Activated CD4-positive, alpha-beta T cell treated with anti-CD3 and anti-CD28 coated beads, Interleukin-10, Interleukin-2, amounts not matched to agents 100 ng/mL and 50 ng/mL, durations not matched to agents 16 hours and 8 hours (primary cell): ENCODE measurements at regions not wholly inside any gene's neighbourhood (a gene's known extent, or its start where the extent isn't known, plus 50 kb on each side); places are given as distances from the start of the nearest gene placed in this dataset.

Source experiments
- DNase-seq: peaks from one replicate; pipeline ENCODE4 v3.0.0-alpha.2; 2020

DNA sequence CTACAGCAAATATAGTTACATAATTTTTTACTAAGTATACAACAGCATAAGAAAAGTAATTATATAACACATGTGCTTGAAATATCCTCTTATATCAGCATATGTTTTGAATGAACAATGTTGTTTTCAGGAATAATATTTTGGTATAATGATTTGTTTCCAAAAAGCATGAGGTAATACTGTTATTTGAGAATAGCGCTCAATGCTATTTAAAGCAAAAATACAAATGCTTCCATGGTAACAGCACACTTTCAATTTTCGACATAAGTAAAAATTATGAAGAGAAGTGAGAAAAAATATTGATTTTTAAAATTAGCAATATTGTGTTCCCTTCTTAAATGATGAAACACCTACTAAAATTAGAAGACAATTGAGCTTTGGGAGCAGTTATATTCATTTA, 715.9 kb upstream of the ATXN8OS start:
- no peak for DNase-seq

DNA sequence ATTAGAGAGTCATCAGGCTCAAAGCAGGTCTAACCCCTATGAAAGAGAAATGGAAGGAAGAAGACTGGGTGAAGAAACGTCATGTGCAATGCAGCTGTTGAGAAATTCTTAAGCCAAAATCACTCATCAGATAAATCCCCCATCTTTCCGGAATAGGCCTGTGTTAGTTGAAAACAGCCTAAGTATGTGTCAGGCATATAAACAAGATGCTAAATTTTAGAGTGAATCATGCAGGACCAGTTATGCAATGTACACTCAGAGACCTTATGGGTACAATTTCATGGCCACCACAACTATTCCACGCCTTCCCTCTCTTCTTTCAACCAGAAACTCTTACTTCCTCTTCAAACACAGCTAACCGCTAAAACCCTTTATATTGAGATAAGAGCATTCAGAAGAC, 717.7 kb upstream of the ATXN8OS start:
- no peak for DNase-seq

DNA sequence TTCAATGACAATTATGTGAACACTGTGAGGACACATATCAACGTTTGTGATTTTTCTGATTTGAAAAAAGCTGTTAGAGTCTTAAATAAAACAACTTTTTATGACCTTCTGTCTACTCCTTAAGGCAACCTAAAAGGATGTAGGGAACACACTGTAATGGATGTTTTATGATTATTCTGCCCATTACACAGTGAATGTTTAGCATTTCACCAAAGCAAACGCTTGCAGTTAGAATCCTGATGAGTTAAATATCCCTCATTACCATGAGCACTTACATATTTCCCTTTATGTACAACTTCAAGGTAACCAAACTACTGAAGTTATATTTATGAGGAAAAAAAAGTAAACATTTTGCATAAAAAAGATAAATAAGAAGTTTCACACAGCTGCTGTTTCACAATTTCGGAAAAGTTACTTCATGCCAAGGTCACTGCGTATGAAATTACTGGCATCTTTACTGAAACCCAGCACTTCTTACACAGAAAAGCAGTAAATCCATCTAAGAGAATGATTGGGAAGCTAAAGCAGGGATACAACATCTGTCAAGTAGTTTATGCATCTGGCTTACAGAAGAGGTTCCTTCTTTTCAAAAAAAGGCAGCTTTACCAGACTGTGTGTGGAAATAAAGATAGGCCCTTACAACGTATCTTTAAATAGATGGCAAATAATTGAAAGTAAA, 733.7 kb upstream of the ATXN8OS start:
- no peak for DNase-seq

DNA sequence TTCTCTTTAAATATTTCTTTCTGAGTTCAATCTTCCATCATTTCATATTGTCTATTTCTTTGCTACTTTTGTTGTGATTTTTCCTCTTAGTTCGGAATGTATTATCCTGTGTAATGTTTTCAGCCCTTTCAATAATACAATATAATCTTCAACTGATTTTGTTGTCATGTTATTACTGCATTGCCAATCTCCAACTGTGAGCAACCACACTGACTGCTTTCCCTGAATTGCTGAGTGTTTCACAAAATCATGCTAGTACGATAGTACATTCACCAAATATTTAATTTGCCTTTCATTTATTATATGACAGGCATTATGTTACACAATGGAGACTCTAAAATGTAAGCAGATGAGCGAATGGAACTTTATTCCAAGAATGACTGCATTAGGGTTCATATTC, 744.3 kb upstream of the ATXN8OS start:
- DNase-seq, result no peak

DNA sequence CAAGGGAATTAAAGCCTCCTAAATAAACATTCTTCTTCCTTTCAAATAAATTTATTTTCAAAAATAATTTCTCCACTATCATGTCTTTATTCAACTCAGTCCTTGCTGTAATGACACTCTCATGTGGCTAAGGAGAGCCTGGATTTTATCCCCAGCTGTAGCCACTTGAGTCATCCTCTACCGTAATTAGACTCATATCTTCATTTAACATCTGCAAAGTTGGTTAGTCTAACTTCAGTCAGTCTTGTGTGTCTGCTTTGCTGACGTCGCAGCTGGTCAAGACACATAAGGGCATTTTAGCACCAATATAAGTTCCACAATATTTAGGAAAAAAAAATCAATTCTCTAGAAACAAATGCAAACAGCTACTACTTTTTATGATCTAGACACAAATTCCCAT, 776.4 kb upstream of the ATXN8OS start:
- no peak for DNase-seq

DNA sequence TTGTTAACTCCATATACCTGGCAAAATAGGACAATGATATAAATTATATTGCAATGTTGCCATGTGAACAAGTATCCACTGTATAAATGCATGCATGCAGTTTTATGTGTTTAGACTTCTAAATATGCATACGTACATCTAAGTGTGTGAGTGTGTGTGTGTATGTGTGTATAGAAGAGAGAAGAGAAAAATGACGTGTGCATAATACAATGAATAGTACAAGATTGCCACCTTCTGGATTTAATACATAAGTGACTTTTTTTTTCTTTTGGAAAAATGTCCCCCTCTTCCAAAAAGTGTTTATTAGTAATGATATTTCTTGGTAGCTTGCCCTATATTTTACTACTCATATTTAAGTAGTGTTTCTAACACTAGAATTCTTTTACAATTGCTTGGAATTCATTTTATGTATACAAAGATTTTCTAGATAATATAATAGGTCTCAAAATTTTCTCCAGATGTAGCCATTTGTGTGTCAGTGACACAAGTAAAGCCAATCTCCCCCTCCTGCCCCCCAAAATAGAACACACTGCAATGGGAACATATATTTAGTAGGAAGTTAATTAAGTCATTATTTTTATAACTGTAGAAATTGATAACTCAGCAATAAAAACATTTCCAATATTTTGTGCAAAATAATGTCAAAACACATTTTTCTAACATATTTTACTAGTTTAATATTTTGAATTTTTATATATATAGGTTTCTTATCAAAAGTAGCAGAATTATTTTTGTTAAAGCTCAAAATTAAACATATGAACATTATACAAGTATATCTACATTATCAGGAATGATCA, 783.3 kb upstream of the ATXN8OS start:
- DNase-seq, result no peak

- no peak for DNase-seq
Measured at GRCh38 chr13:69319656-69320055, 788.0 kb upstream of the ATXN8OS start.

DNA sequence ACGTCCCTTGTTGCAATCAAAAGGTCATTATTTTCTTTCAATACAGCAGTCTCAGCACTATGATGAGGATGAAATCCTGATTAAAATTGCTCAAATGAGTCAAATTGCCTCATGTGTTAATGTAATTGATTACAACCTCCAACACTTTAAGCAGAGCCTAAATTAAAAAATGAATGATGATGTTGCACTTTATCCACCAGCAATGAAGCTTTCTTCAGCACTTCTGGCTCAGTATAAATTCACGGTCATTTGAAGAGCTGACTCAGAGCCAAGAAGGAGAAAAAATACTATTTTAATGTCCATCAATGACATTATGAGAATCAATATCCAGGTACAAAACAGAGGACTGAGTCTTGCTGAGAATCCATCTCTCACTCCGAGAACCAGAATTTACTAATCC, 792.6 kb upstream of the ATXN8OS start:
- DNase-seq, result no peak

DNA sequence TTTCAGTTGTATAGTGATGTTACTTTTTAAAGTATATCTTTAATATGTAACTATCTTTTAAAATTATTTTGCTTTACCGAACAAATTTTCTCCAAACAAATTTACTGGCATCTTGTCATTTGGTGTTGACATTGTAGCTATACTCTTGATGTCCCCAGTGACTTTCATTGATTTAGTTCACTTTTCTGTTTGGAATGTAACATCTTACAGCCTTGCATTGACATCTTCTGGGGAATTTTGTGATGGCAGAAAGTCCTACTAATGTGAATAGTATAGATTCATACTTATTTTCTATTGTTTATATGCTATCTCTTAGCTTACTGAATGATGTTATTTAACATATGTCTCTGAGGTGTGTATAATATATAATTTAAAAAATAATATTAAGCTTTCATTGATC, 800.9 kb upstream of the ATXN8OS start:
- no peak for DNase-seq

- no peak for DNase-seq
Measured at GRCh38 chr13:69300131-69300530, 807.5 kb upstream of the ATXN8OS start.

DNA sequence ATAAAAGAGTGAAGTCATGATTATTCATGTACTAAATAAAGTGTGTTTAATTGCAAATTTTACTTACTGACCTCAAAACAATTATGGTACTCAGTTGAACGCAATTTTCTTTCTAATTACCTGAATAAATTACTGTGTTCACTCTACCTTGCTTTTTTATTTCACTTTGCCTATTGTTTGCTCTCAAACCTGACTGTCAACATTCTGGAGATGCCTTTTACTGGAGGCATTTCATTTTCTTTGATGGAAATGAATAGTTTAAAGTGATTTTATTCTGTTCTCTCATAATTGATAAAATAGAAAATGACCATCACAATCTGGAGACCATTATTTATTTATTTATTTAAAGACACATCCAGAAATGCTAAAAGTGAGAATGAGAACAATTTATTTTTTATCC, 811.5 kb upstream of the ATXN8OS start:
- DNase-seq, result no peak

GRCh38 chr13:69292789-69293425, 814.7 kb upstream of the ATXN8OS start:
- DNase-seq, result no peak

GRCh38 chr13:69291292-69291906, 816.2 kb upstream of the ATXN8OS start:
- no peak for DNase-seq

GRCh38 chr13:69288026-69288425, 819.6 kb upstream of the ATXN8OS start:
- DNase-seq, result no peak

- no peak for DNase-seq
Measured at GRCh38 chr13:69287050-69287698, 820.5 kb upstream of the ATXN8OS start.

DNA sequence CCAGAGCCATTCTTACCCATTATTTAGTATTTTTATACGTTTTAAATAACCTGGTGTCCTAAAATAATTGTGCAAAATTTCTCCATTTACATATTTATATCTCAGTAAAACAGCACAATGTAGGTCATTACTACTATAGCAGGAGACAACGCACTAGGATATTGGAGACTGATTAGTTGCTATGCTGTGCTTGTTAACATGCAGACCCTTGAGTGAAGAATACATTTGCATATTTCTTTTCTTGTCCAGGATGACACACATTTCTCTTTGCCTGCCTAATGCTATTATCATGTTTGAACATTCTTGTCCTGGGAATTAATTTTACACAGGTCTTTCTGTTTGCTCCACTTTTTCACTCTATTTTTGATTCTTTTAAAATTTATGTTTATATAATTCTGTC, 823.8 kb upstream of the ATXN8OS start:
- no peak for DNase-seq

- no peak for DNase-seq
Measured at GRCh38 chr13:69283301-69283700, 824.3 kb upstream of the ATXN8OS start.

- no peak for DNase-seq
Measured at GRCh38 chr13:69280399-69280798, 827.2 kb upstream of the ATXN8OS start.

- no peak for DNase-seq
Measured at GRCh38 chr13:69279213-69279612, 828.4 kb upstream of the ATXN8OS start.

GRCh38 chr13:69274231-69274630, 833.4 kb upstream of the ATXN8OS start:
- no peak for DNase-seq

GRCh38 chr13:69264362-69265334, 843.0 kb upstream of the ATXN8OS start:
- DNase-seq, result no peak

GRCh38 chr13:69243366-69243765, 864.3 kb upstream of the ATXN8OS start:
- DNase-seq, result no peak
